ENCODE measurements at regions not wholly inside any gene's neighbourhood (a gene's known extent, or its start where the extent isn't known, plus 50 kb on each side); places are given as distances from the start of the nearest gene placed in this dataset.

GRCh38 chr6:26240157-26241032 is 124.6 kb upstream of the BTN3A2 start:
- ATAC-seq (ENCODE audit: insufficient read depth, low read depth) (no peak), DNase-seq (no peak)
- no peaks in the 10 kb centered on the region for H4K20me1 ChIP-seq (ENCODE audit: insufficient read depth, low read length)
- H3K27me3 ChIP-seq (ENCODE audit: insufficient read depth, low read length, poor library complexity): no peaks in the 10 kb centered on the region
- no peaks in the 10 kb centered on the region for H3K9me3 ChIP-seq (ENCODE audit: insufficient read depth, low read length, severe bottlenecking)
- H3K9ac ChIP-seq (ENCODE audit: low read depth, low read length): no peak overlapping the region
- H3K79me2 ChIP-seq (ENCODE audit: insufficient read depth, low read length): no peaks in the 10 kb centered on the region
- no peak overlapping the region for H3K4me3 ChIP-seq (ENCODE audit: low read depth in 1 of 2, low read length in 2 of 2)
- H3K36me3 ChIP-seq (ENCODE audit: insufficient read depth, low read length): no peaks in the 10 kb centered on the region
- no peak overlapping the region for H2AFZ ChIP-seq (ENCODE audit: low read depth, low read length)
- peak overlapping the region; percentile 24 for H3K27ac ChIP-seq (ENCODE audit: low read length)
- H3K4me1 ChIP-seq (ENCODE audit: insufficient read depth, low read length): peaks cover 11% of the 10 kb centered on the region
- TF ChIP-seq EZH2 (IDR thresholded peaks at IDR 0.05; ENCODE audit: borderline replicate concordance, low read depth, low read length, severe bottlenecking) (no peak), CTCF (IDR thresholded peaks at IDR 0.05; ENCODE audit: borderline replicate concordance, extremely low read depth, low read length, poor library complexity, severe bottlenecking) (no peak)
- no peak overlapping the region for H3K4me2 ChIP-seq (ENCODE audit: insufficient read depth, low read length)

GRCh38 chr6:26241033-26241895 is 123.7 kb upstream of the BTN3A2 start:
- H3K27ac ChIP-seq (ENCODE audit: low read length): peak overlapping the region; percentile 24
- no peaks in the 10 kb centered on the region for H3K36me3 ChIP-seq (ENCODE audit: insufficient read depth, low read length)
- TF ChIP-seq CTCF (IDR thresholded peaks at IDR 0.05; ENCODE audit: borderline replicate concordance, extremely low read depth, low read length, poor library complexity, severe bottlenecking): no peak
- TF ChIP-seq EZH2 (IDR thresholded peaks at IDR 0.05; ENCODE audit: borderline replicate concordance, low read depth, low read length, severe bottlenecking): no peak
- H3K4me1 ChIP-seq (ENCODE audit: insufficient read depth, low read length): peaks cover 2% of the 10 kb centered on the region
- no peak for ATAC-seq (ENCODE audit: insufficient read depth, low read depth)
- H3K4me2 ChIP-seq (ENCODE audit: insufficient read depth, low read length): no peak overlapping the region
- H3K9ac ChIP-seq (ENCODE audit: low read depth, low read length): no peak overlapping the region
- H3K9me3 ChIP-seq (ENCODE audit: insufficient read depth, low read length, severe bottlenecking): no peaks in the 10 kb centered on the region
- H2AFZ ChIP-seq (ENCODE audit: low read depth, low read length): no peak overlapping the region
- no peak for DNase-seq
- H3K4me3 ChIP-seq (ENCODE audit: low read depth in 1 of 2, low read length in 2 of 2): no peak overlapping the region
- H3K79me2 ChIP-seq (ENCODE audit: insufficient read depth, low read length): no peaks in the 10 kb centered on the region
- H3K27me3 ChIP-seq (ENCODE audit: insufficient read depth, low read length, poor library complexity): no peaks in the 10 kb centered on the region
- no peaks in the 10 kb centered on the region for H4K20me1 ChIP-seq (ENCODE audit: insufficient read depth, low read length)

- Histone ChIP-seq H4K20me1 (ENCODE audit: insufficient read depth, low read length) (no peaks in the 10 kb centered on the region), H3K4me1 (ENCODE audit: insufficient read depth, low read length) (no peaks in the 10 kb centered on the region), H3K9ac (ENCODE audit: low read depth, low read length) (no peak overlapping the region), H3K36me3 (ENCODE audit: insufficient read depth, low read length) (no peaks in the 10 kb centered on the region), H3K4me2 (ENCODE audit: insufficient read depth, low read length) (no peak overlapping the region), H3K79me2 (ENCODE audit: insufficient read depth, low read length) (no peaks in the 10 kb centered on the region), H3K27ac (ENCODE audit: low read length) (peak overlapping the region; percentile 49; the same call in 1 of the 2 replicates), H3K27me3 (ENCODE audit: insufficient read depth, low read length, poor library complexity) (no peaks in the 10 kb centered on the region), H2AFZ (ENCODE audit: low read depth, low read length) (no peak overlapping the region), H3K9me3 (ENCODE audit: insufficient read depth, low read length, severe bottlenecking) (no peaks in the 10 kb centered on the region), H3K4me3 (ENCODE audit: low read depth in 1 of 2, low read length in 2 of 2) (no peak overlapping the region)
- DNase-seq (no peak), ATAC-seq (ENCODE audit: insufficient read depth, low read depth) (no peak)
- TF ChIP-seq EZH2 (IDR thresholded peaks at IDR 0.05; ENCODE audit: borderline replicate concordance, low read depth, low read length, severe bottlenecking) (no peak), CTCF (IDR thresholded peaks at IDR 0.05; ENCODE audit: borderline replicate concordance, extremely low read depth, low read length, poor library complexity, severe bottlenecking) (no peak)
These were observed 121.9 kb upstream of the BTN3A2 start for GRCh38 chr6:26243132-26243531.
